Hematopoietic multipotent progenitor cell treated with erythropoietin and hydrocortisone succinate and interleukin-3 and kit ligand, for 8 days (in vitro differentiated cells): ENCODE measurements at regions not wholly inside any gene's neighbourhood (a gene's known extent, or its start where the extent isn't known, plus 50 kb on each side); places are given as distances from the start of the nearest gene placed in this dataset.
"Not testable (repeated sequence)": the region's sequence is repeated elsewhere in the genome, so short reads cannot be mapped to it uniquely, and the experiment has no call there.

Experiments used
- DNase-seq: peaks from one replicate; pipeline ENCODE4 v3.0.0-alpha.2; 2015

DNA sequence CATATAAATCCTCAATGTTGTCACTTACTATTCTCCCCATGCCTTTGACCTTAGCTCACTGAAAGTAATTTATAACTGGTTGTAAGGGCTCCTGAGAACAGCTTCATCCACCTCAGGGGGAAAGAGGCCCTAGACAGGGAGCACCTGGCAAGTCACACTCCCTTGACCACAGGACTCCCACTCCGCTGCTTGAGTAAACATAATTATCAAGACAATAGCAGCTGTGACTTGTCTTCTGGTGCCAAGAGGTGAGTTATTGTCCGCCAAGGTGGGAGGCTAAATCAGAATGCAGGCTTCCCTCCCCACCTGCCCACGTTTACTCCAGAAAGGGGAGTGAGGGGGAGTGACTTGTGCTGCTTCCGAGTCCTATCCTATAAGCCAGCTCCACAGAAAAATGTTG lies 230.6 kb upstream of the LRATD1 start:
- DNase-seq = no peak

DNA sequence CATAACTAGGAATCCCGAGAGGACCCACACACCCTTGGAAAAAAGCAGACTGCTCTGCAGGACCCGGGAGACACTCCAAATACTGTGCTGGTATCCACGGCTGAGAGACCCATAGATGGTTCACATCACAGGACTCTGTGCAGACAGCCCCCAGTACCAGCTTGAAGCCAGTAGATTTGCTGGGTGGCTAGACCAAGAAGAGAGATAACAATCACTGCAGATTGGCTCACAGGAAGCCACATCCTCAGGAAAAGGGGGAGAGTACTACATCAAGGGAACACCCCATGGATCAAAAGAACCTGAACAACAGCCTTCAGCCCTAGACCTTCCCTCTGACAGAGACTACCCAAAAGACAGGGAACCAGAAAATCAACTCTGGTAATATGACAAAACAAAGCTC lies 223.8 kb upstream of the LRATD1 start:
- DNase-seq = no peak

DNA sequence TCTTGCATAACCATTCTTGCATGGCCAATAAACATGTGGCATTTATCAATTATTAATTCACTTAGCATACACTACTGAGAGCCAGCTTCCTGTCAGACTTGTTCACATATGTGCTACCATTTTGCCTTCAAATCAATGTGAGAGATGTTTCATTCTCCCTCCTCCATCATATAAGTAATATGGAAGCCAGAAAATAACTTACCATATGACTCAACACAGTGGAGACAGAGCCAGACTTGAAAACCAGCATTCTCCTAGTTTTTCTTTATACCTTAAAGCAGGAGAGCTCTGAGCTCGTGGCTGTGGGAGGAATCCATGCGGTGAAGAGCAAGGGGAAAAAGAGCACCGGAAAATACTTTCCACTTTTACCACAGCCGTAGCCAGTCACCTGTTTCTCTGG lies 215.0 kb upstream of the LRATD1 start:
- no peak for DNase-seq

DNA sequence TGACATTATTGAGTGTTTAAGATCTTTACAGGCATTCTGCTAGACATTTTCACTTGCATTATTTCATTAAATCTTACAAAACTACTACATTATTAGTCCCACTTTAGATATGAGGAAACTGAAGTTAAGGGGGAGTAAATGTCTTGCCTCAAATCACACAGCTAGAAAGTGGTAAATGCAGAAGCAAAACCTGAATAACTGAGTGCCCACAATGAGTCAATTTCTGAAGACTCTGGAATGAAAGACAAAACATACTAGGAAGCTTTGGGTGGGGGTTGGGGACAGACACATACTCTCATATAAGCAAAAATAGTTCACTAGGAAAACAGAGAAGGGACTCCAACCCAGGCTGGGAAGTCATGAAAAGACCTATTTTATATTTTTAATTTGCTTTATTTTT lies 214.4 kb upstream of the LRATD1 start:
- DNase-seq = no peak

DNA sequence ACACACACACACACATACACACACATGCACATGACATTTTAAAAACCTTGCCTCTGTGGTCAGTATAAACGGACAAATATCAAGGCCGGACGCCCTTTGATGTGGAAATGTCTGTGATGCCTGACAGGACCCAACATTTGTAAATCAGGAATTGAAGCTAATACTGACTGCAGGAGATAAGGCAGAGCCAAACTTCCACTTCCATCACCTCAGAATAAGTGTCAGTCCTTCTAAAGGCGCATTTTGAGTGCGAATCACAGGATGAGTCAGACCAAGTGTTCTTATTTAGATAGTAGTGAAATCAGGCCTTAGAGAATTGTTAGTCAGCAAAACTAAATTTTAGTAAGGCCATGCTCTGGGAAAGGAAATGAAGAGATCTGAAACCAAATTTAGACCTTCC lies 211.7 kb upstream of the LRATD1 start:
- no peak for DNase-seq

DNA sequence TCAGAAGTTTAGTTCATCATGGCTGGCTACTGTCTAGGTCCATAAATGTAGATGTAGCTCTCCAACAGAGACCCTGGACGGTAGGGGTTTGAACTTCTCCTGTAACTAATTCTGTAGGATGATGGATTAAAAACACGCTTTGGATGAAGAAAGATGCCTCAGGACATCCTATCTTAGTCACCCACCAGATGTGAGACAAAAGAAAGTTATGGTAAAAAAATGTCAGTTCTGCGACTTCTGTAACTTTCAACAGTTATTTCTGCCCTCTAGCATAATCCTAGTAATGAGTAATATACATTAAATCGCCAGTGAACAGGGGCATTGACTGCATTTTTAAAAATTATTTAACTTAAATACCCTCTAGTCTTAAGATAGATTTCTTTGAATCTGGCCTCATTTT lies 210.1 kb upstream of the LRATD1 start:
- no peak for DNase-seq

DNA sequence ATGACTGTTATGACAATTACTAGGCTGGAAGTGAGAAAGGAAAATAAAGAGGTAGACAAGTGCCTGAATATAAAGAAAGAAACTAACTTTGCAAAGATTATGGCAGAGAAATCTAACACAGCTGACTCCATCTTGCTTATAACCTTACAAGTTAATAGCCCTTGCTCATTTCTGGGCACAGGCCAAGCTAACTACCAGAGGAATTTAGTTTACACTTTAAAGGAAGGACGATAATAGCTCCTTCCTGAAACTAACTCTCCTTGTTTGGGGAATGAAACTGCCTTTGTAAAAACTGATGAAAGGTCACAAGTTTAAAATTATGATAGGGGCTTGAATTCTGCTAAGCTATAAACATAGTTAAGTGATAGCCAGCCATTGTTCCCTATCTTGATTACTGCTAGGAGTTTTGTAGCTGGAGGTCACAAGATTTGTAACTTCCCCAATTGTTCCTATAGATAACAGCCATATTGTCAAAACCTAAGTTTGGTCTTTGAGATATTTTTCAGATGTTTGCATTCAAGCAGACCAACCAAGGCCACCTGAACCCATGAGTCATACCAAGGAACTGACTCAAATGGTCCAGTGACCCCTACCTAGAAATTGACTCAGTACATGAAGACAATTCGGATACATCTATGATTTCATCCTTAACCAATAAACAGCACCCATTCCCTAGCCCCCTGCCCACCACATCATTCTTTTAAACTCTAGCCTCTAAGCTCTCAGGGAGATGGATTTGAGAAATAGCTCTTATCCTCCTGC lies 209.2 kb upstream of the LRATD1 start:
- no peak for DNase-seq

DNA sequence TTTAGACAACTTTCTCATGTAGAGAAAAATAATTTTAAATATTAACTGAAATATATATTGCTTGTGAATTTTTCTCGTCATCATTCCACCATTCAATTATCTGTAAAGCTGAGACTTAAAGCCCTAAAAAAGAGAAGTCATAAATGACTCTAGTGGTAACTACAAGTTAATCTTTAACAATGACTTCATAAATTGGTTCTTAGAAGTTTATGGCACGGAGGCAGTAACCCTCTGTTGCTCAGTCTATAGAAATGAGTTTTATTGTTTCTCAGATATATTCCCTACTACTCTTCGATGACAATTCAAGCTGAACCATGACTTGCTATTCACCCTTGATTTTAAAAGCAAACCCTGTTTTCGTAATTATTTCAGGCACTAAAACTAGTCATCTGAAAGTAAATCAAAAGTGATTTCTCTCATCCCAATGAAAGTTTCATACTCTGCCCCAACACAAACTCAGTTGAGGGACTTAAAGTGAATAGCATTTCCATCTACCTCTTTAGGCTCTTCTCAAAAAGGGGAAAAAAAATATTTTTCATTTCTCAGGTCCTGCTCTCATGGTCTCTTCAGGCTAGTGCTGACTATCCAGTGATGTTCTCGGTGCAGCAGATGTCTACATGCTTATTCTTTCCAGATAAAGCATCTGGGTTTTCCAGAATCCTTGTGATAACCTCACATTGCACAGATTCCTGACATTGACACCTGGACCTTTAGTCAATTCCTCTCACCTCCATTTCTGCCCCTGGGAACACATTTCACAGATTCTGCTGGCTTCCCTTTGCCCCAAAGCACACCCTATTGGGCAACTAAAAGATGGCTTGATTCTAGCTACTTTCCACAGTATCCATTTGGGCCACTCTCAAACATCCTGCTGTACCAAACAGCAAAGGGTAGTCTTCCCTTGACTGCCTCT lies 207.8 kb upstream of the LRATD1 start:
- DNase-seq = no peak

DNA sequence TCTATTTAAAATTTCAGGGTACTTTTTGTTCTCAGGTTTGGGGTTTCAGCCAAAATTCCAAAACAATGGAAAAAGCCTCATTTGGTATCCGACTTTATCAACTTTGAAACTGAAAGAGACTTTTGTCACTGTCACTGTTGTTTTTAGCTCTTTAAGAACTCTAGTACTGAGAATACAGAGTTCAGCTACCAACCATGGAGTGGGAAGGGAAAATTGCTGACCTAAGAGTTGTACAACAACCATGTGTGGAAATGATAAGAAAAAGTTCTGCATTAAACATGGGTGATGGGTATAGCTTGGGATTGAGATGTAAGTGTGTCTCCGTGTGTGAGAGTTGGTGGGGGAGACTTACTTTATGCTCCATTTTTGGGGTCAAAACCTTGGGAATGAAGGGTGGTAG lies 206.6 kb upstream of the LRATD1 start:
- no peak for DNase-seq

DNA sequence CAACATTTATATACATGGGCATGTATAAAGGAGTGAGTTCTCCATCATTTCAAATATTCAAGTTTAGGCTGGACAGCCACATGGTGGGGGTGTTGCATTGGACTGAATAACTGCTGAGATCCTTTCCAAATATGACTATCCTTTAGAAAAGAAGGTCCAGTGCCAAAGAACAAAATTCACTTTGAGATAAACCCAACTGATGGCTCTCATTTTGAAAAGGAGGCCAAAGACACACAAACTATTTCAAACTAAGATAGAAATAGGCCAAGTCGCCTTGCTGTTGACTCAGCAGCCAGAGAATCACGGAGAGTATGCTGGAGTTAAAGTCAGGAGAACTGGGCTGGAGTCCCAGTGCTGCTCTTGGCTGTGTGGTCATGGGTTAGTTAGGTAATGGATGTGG lies 204.5 kb upstream of the LRATD1 start:
- DNase-seq = no peak

DNA sequence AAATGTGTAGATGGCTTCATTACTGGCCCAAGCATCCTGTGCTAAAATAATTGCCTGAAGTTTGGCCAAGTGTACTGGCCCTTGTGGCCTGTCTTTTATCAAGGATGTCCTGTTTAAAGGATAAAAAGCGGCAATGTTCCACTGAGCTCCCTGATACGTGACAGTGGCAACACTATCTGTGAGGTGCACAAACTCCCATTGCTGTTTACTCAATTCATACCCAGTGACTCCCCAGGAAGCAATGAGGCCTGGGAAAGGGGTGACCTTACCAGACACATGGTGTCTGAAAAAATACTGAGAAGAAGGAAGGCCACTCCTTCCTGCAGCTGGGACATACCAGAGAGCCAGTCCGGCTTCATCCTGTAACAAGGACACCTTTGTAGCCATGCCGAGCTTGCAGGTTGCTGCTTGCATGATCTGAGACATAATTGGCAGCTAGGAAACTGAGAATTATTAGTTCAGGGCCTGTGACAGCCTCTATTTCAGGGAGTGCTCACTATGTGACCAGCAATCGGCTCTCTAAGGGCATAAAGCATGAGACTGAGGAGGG lies 198.5 kb upstream of the LRATD1 start:
- DNase-seq = no peak

DNA sequence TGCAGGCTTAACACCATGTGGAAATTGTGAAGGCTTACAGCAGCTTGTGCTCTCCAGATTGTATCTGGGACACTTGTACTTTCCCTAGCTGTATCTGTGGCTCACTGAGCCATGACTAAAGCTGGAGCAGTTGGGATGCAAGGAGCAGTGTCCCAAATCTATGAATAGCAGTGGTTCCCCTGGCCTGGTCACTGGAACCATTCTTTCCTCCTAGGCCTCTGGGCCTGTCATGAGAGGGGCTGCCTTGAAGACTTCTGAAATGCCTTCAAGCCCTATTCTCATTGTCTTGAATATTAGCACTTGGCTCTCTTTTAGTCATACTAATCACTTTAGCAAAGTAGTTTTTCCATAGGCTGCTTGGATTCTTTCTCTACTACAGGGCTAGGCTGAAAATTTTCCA lies 186.8 kb upstream of the LRATD1 start:
- no peak for DNase-seq

DNA sequence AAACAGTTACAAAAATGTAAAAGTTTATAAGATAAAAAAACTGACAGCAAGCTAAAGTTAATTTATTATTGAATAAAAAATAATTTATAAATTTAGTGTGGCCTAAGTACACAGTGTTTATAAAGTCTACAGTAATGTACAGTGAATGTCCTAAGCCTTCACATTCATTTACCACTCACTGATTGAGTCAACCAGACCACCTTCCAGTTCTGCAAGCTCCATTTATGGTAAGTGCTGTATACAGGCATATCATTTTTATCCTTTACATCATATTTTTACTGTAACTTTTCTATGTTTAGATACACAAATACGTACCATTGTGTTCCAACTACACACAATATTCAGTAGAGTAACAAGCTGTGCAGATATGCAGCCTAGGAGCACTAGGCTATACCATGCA lies 184.2 kb upstream of the LRATD1 start:
- DNase-seq = no peak

DNA sequence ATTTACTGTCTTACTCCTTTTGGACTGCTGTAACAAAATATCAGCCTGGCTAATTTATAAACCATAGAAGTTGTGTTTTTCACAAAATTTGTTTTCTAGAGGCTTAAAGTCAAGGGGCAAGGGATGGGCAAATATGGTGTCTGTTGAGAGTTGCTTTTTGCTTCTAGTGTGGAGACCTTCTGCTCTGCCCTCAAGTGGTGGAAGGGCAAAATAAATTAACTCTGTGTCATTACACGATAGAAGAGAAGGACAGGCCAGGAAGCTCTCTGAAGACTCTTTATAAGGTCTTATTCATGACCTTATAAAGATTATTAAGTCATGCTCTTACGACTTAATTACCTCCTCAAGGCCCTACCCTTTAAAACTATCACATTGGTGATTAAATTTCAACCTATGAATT lies 181.2 kb upstream of the LRATD1 start:
- no peak for DNase-seq

DNA sequence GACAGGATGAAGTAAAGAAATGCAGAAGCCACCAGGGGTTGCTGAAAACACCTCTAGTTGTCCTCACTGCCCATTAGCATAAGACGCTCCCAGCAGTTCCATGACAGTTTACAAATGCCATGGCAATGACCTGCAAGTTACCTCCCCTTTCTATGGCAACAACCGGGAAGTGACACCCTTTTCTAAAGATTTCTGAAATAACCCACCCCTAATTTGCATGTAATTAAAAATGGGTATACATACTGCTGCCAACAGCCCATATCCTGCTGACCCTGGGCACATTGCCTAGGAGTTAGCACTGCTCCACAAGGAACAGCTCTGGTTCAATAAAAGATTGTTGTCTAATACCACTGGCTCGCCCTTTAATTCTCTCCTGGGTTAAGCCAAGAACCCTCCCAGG lies 178.3 kb upstream of the LRATD1 start:
- no peak for DNase-seq

DNA sequence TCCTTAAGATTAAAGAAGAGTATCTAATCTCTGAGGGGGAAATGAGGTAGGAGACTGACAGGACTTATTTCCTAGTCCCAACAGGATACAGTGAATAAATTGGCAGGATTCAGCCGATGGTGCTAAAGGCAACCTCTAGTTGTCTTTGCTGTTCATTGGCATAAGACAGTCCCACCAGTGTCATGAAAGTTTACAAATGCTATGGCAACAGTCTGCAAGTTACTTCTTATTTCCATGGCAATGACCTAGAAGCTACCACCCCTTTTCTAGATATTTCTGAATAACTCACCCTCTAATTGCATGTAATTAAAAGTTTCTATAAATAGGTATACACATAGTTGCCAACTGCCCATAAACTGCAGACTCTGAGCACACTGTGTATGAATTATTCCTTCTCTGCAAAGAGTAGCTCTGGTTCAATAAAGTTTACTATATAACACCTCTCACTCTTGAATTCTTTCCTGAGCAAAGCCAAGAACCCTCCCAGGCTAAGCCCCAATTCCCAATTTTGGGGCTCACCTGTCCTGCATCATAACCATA lies 172.7 kb upstream of the LRATD1 start:
- DNase-seq = no peak

DNA sequence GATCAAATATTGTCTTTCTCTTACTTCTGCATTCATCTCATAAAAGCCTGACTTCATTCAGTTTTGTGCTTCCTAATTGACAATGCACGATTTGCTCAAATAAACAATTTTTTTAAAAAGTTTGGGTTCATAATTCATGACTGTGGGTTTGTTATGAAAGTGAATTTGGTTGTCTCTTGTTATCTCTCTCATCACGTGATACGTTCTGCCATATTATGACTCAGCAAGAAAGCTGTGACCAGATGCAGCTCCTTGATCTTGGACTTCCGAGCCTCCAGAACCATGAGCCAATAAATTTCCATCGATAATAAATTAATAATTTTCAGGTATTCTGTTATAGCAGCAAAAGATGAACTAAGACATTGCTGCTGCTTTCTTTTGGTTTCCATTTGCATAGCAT lies 156.5 kb upstream of the LRATD1 start:
- DNase-seq = no peak

DNA sequence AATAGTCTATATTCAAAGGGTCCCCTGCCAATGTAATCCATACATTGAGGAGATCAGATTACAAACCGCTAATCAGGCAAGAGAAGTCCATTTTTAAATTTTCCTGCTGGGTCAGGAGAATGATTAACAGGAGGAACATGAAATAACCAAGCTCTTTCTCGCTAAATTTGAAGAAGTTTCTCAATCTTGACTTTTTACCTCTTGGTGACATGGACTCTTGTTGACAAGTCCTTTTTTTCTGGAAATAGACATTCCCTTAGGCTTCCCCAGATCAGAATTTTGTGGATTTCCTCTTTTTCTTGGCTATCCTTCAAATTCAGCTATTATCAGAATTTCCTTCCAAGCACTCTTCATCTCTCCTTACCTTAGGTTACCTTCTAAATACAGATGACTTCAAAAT lies 153.0 kb upstream of the LRATD1 start:
- DNase-seq = no peak

DNA sequence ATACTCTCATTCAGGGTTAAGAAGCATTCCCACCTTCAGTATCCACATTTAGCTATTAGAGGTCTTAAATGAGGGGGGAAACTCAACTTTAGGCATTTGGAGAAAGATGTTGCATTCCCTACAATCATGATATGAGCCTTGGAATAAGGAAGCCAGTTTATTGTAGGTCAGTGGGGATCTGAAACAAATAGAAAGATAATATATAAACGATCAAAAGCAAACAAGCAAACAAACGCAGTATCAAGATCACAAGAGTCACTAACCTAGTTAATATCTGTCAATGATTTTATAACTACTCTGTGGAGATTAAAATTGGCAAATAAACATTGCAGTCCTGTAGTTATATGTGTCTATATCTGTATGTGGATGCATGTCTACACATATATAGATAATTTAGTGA lies 152.4 kb upstream of the LRATD1 start:
- DNase-seq = no peak

DNA sequence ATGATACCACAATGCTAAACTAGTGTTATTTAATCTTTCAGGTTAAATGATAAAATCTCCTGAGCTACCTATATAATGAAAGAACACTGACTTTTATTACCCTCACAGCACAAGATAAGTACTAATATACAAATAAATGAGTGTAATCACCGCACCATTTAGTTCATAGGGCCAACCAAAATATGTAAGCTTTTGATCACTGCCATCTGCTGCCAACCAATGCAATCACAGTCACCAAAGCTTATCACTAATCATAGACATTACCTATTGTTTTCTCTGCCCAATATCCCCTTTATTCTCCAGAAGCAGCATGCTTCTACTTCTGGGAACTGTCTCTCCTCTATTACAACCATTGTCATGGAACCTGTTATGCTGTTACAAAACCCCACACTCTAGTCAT lies 151.6 kb upstream of the LRATD1 start:
- no peak for DNase-seq

DNA sequence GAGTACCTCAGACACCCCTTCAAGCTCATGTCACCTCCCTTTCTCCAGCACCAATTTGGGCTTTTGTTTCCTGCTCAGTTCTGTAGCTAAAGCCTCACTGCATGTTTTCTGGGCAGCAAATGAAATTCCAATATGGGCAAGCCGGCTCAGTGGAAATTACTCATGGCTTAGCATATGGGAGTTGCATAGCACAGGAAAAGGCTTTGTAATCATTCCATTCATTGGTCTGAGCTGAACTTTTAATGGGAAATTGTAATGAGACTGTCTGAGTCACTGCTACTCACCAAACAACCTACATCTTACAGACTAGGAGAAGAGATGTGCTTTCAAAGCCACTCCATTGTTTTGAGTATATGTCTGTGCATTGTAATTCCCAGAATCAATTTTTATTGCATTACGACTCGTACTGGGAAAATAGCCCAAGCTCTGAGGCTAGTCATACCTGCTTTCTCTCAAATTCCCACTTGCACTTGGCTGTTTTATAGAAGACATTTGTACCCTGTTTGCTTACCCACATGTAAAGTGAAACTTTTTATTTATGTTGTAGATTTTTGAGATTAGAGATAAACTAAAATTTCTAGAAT lies 139.5 kb upstream of the LRATD1 start:
- no peak for DNase-seq

DNA sequence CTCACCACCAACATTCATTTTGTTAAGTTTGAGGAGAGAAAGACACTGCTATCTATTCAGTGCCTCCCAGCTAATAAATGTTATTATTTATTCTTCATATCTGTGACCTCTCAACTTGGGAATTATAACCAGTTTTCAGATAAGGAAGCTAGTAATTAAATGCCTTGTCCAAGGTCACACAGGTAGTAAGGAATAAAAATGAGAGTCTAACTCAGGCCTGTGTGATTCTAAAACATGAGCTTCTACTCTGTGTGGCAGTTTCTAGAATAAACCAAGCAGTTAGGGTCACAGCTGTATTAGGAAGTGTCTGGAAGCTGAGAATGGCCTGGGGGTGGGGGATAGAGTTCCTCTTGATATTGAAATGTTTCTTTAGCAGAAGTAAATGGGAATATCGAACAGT lies 137.8 kb upstream of the LRATD1 start:
- no peak for DNase-seq

DNA sequence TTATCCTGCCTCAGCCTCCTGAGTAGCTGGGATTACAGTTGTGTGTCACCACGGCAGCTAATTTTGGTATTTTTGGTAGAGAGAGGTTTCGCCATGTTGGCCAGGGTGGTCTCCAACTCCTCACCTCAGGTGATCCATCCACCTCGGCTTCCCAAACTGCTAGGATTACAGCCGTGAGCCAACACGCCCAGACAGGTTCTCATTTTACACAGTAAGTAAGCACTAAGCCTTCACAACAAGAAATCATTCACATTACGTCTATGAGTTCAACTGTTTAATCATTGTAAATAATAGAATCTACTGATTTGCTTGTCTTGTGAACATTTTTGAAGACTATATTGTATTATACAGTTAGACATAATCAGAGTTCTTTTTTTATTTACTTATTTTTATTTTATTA lies 131.5 kb upstream of the LRATD1 start:
- DNase-seq = no peak

DNA sequence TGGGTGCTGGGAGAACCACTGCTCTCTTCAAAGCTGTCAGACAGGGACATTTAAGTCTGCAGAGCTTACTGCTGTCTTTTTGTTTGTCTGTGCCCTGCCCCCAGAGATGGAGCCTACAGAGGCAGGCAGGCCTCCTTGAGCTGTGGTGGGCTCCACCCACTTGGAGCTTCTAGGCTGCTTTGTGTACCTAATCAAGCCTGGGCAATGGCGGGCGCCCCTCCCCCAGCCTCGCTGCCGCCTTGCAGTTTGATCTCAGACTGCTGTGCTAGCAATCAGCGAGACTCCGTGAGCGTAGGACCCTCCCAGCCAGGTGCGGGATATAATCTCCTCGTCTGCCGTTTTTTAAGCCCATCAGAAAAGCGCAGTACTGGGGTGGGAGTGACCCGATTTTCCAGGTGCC lies 125.6 kb upstream of the LRATD1 start:
- not testable (repeated sequence) for DNase-seq
